CD4-positive, alpha-beta T cell treated with Interleukin-17A for 4 hours (primary cell): ENCODE measurements at regions not wholly inside any gene's neighbourhood (a gene's known extent, or its start where the extent isn't known, plus 50 kb on each side); places are given as distances from the start of the nearest gene placed in this dataset.
"Not testable (repeated sequence)": the region's sequence is repeated elsewhere in the genome, so short reads cannot be mapped to it uniquely, and the experiment has no call there.

Source experiments
- DNase-seq: peaks from one replicate; pipeline ENCODE4 v3.0.0-alpha.2; 2020; ENCODE audit warnings: mixed read lengths

- DNase-seq, result no peak
Observed at GRCh38 chr3:152621967-152622810, 212.7 kb upstream of the P2RY1 start.

GRCh38 chr3:152622811-152623167 is 212.1 kb upstream of the P2RY1 start:
- DNase-seq, result no peak

GRCh38 chr3:152623286-152623911 is 211.5 kb upstream of the P2RY1 start:
- no peak for DNase-seq

GRCh38 chr3:152626226-152626625 is 208.7 kb upstream of the P2RY1 start:
- DNase-seq, result no peak

- DNase-seq, result no peak
Observed at GRCh38 chr3:152628496-152628895, 206.4 kb upstream of the P2RY1 start.

- no peak for DNase-seq
Observed at GRCh38 chr3:152629363-152630122, 205.4 kb upstream of the P2RY1 start.

- DNase-seq, result no peak
Observed at GRCh38 chr3:152635389-152635788, 199.5 kb upstream of the P2RY1 start.

GRCh38 chr3:152636651-152637050 is 198.3 kb upstream of the P2RY1 start:
- DNase-seq, result no peak

- DNase-seq, result no peak
Observed at GRCh38 chr3:152638214-152638613, 196.7 kb upstream of the P2RY1 start.

GRCh38 chr3:152638707-152639450 is 196.1 kb upstream of the P2RY1 start:
- no peak for DNase-seq

GRCh38 chr3:152641198-152641597 is 193.7 kb upstream of the P2RY1 start:
- DNase-seq, result no peak

- no peak for DNase-seq
Observed at GRCh38 chr3:152642658-152643057, 192.3 kb upstream of the P2RY1 start.

GRCh38 chr3:152644478-152644877 is 190.5 kb upstream of the P2RY1 start:
- no peak for DNase-seq

GRCh38 chr3:152646004-152646403 is 188.9 kb upstream of the P2RY1 start:
- DNase-seq, result no peak

- DNase-seq, result no peak
Observed at GRCh38 chr3:152650177-152650576, 184.8 kb upstream of the P2RY1 start.

- DNase-seq, result not testable (repeated sequence)
Observed at GRCh38 chr3:152650923-152651322, 184.0 kb upstream of the P2RY1 start.

GRCh38 chr3:152656214-152656971 is 178.5 kb upstream of the P2RY1 start:
- no peak for DNase-seq

- no peak for DNase-seq
Observed at GRCh38 chr3:152656972-152657355, 178.0 kb upstream of the P2RY1 start.

- no peak for DNase-seq
Observed at GRCh38 chr3:152658977-152659720, 175.8 kb upstream of the P2RY1 start.

GRCh38 chr3:152662157-152662556 is 172.8 kb upstream of the P2RY1 start:
- DNase-seq, result no peak

- no peak for DNase-seq
Observed at GRCh38 chr3:152664766-152665165, 170.2 kb upstream of the P2RY1 start.

GRCh38 chr3:152667267-152667666 is 167.7 kb upstream of the P2RY1 start:
- no peak for DNase-seq
